ENCODE measurements at regions not wholly inside any gene's neighbourhood (a gene's known extent, or its start where the extent isn't known, plus 50 kb on each side); places are given as distances from the start of the nearest gene placed in this dataset.

GRCh38 chrX:39534949-39535348 lies 562.8 kb downstream of the BCOR start:
- TF ChIP-seq CTCF (IDR thresholded peaks at IDR 0.05) = no peak
- no peak overlapping the region for H3K27ac ChIP-seq
- no peak for DNase-seq (ENCODE audit: low spot score)
- no peak overlapping the region for H3K4me3 ChIP-seq

GRCh38 chrX:39536211-39536610 lies 561.5 kb downstream of the BCOR start:
- no peak for DNase-seq (ENCODE audit: low spot score)
- no peak for TF ChIP-seq CTCF (IDR thresholded peaks at IDR 0.05)
- Histone ChIP-seq H3K27ac (no peak overlapping the region), H3K4me3 (no peak overlapping the region)

GRCh38 chrX:39541881-39542280 lies 555.9 kb downstream of the BCOR start:
- no peak for TF ChIP-seq CTCF (IDR thresholded peaks at IDR 0.05)
- Histone ChIP-seq H3K27ac (no peak overlapping the region), H3K4me3 (no peak overlapping the region)
- DNase-seq (ENCODE audit: low spot score) = no peak

- no peak for TF ChIP-seq CTCF (IDR thresholded peaks at IDR 0.05)
- no peak overlapping the region for H3K27ac ChIP-seq
- H3K4me3 ChIP-seq = no peak overlapping the region
- peak; percentile 50 for DNase-seq (ENCODE audit: low spot score)
Observed at GRCh38 chrX:39542316-39542715, 555.4 kb downstream of the BCOR start.

GRCh38 chrX:39550795-39551361 lies 546.9 kb downstream of the BCOR start:
- no peak for TF ChIP-seq CTCF (IDR thresholded peaks at IDR 0.05)
- H3K27ac ChIP-seq = no peak overlapping the region
- peak; percentile 26 for DNase-seq (ENCODE audit: low spot score)
- no peak overlapping the region for H3K4me3 ChIP-seq

- no peak overlapping the region for H3K27ac ChIP-seq
- TF ChIP-seq CTCF (IDR thresholded peaks at IDR 0.05) = no peak
- no peak overlapping the region for H3K4me3 ChIP-seq
- no peak for DNase-seq (ENCODE audit: low spot score)
Observed at GRCh38 chrX:39551762-39552161, 546.0 kb downstream of the BCOR start.

GRCh38 chrX:39555431-39555830 lies 542.3 kb downstream of the BCOR start:
- no peak for TF ChIP-seq CTCF (IDR thresholded peaks at IDR 0.05)
- DNase-seq (ENCODE audit: low spot score) = no peak
- no peak overlapping the region for H3K4me3 ChIP-seq

More at GRCh38 chrX:39555431-39555830, 542.3 kb downstream of the BCOR start:
- H3K27ac ChIP-seq = no peak overlapping the region

Data from coronary artery (tissue), 2 donors.